PC-3 (cell line): ENCODE measurements at regions not wholly inside any gene's neighbourhood (a gene's known extent, or its start where the extent isn't known, plus 50 kb on each side); places are given as distances from the start of the nearest gene placed in this dataset.

Experiments
- CTCF ChIP-seq: fragments of 300-600 bp; sonication (generic); conservative IDR thresholded peaks from 2 replicates; pipeline ENCODE4 v1.5.1; 2017; ENCODE audit warnings: antibody characterized with exemption, low read depth, mild to moderate bottlenecking, low read length
- EZH2 ChIP-seq: fragments of 300-600 bp; sonication (generic); IDR thresholded peaks from one replicate; pipeline ENCODE4 v1.6.1; 2017; ENCODE audit warnings: antibody characterized with exemption, mild to moderate bottlenecking, low read length; ENCODE audit not compliant: unreplicated experiment

- no peak for TF ChIP-seq CTCF
- TF ChIP-seq EZH2 = no peak
Observed at GRCh38 chr15:70420948-70421482, 323.3 kb upstream of the TLE3 start.
